B cell (primary cell): ENCODE measurements at regions not wholly inside any gene's neighbourhood (a gene's known extent, or its start where the extent isn't known, plus 50 kb on each side); places are given as distances from the start of the nearest gene placed in this dataset.

ENCODE experiments used
- ATAC-seq: fragments of 200-7000 bp; cut with Tn5 transposase; one replicate; pipeline ENCODE4 v1.10.0; 2021; ENCODE audit warnings: low read depth, mild to moderate bottlenecking, moderate number of reproducible peaks, moderate library complexity
- CTCF ChIA-PET: fragments of 350-600 bp; sonication (Branson Sonifier 250); formaldehyde crosslinking; loops from one replicate; lab custom pipeline; 2021; ENCODE audit warnings: antibody characterized with exemption, inconsistent platforms; lab: Charles Lee
- POLR2A ChIA-PET: fragments of 350-600 bp; sonication (Branson Sonifier 250); formaldehyde crosslinking; loops from one replicate; lab custom pipeline; 2021; ENCODE audit warnings: antibody characterized with exemption; lab: Charles Lee
- DNase-seq: peaks from one replicate; pipeline ENCODE4 v3.0.0; 2013
- H2AFZ ChIP-seq: 2 replicates; pipeline ENCODE4 v1.6.1; 2012; ENCODE audit warnings: mild to moderate bottlenecking, low read depth, low read length; ENCODE audit not compliant: insufficient read depth, poor library complexity, severe bottlenecking
- H3K27ac ChIP-seq, 2 donors: 1 replicate in 1 of 2; 2 replicates in 1 of 2; pipeline ENCODE4 v1.5.1; 2012 to 2013; ENCODE audit warnings: low read length in 2 of 2, mild to moderate bottlenecking in 2 of 2, moderate library complexity in 1 of 2
- H3K27me3 ChIP-seq, 4 experiments: fragments of 200-600 bp in 1 of 4; sonication (generic) in 1 of 4; replicated peaks in 1 of 4; 1 replicate in 2 of 4; 2 replicates in 2 of 4; pipeline versions ENCODE4 v1.6.1 to v1.7.0; 2013 to 2016; ENCODE audit warnings: low read length in 3 of 4, mild to moderate bottlenecking in 2 of 4, mixed read lengths in 1 of 4, moderate library complexity in 1 of 4; ENCODE audit not compliant: insufficient read depth in 4 of 4, control insufficient read depth in 3 of 4; ENCODE audit errors: control extremely low read depth in 1 of 4
- H3K36me3 ChIP-seq, 2 experiments: replicated peaks in 1 of 2; 1 replicate in 1 of 2; 2 replicates in 1 of 2; pipeline versions ENCODE4 v1.6.1 to v1.7.1; 2013; ENCODE audit warnings: low read length in 1 of 2; ENCODE audit not compliant: insufficient read depth in 2 of 2, control insufficient read depth in 1 of 2; ENCODE audit errors: control extremely low read depth in 1 of 2, extremely low read depth in 1 of 2
- H3K4me1 ChIP-seq, 2 donors: fragments of 200-600 bp in 1 of 2; sonication (generic) in 1 of 2; 1 replicate in 1 of 2; 2 replicates in 1 of 2; pipeline versions ENCODE4 v1.5.1 to v1.6.1; 2013 to 2017; ENCODE audit warnings: low read length in 2 of 2; ENCODE audit not compliant: control insufficient read depth in 2 of 2, insufficient read depth in 2 of 2
- H3K4me2 ChIP-seq: replicated peaks from 2 replicates; pipeline ENCODE3; 2012; ENCODE audit warnings: mild to moderate bottlenecking, low read depth, low read length; ENCODE audit not compliant: poor library complexity, severe bottlenecking
- H3K4me3 ChIP-seq, 5 experiments: fragments of 200-600 bp in 1 of 5; sonication (generic) in 1 of 5; 1 replicate in 3 of 5; 2 replicates in 2 of 5; pipeline versions ENCODE4 v1.5.1 to v1.7.0; 2011 to 2016; ENCODE audit warnings: low read length in 4 of 5, mild to moderate bottlenecking in 4 of 5, low read depth in 2 of 5, control low read depth in 1 of 5, moderate library complexity in 1 of 5; ENCODE audit not compliant: insufficient read depth in 1 of 5; ENCODE audit errors: control extremely low read depth in 1 of 5, extremely low read depth in 1 of 5
- H3K79me2 ChIP-seq: fragments of 200-600 bp; sonication (generic); one replicate; pipeline ENCODE4 v1.6.0; 2016; ENCODE audit warnings: low read length; ENCODE audit not compliant: control insufficient read depth, insufficient read depth
- H3K9ac ChIP-seq: fragments of 200-600 bp; sonication (generic); 2 replicates; pipeline ENCODE4 v1.6.1; 2017; ENCODE audit warnings: mild to moderate bottlenecking, low read length, moderate library complexity
- H3K9me3 ChIP-seq, 3 donors: one replicate each; pipeline versions ENCODE4 v1.6.1 to v1.7.1; 2013; ENCODE audit warnings: low read length in 2 of 3; ENCODE audit not compliant: control insufficient read depth in 2 of 3, insufficient read depth in 1 of 3; ENCODE audit errors: control extremely low read depth in 1 of 3
- H4K20me1 ChIP-seq: 2 replicates; pipeline ENCODE4 v1.6.0; 2012; ENCODE audit warnings: mild to moderate bottlenecking, low read length; ENCODE audit not compliant: insufficient read depth, control insufficient read depth, poor library complexity, severe bottlenecking
- H3K27ac Mint-ChIP-seq: one replicate; pipeline ENCODE4 v1.8.0; 2021; ENCODE audit warnings: mixed read lengths
- H3K27me3 Mint-ChIP-seq: one replicate; pipeline ENCODE4 v1.8.0; 2021; ENCODE audit warnings: mixed read lengths
- H3K4me1 Mint-ChIP-seq: one replicate; pipeline ENCODE4 v1.8.0; 2021; ENCODE audit warnings: mixed read lengths
- H3K4me3 Mint-ChIP-seq: one replicate; pipeline ENCODE4 v1.8.0; 2021; ENCODE audit warnings: mixed read lengths
- H3K9me3 Mint-ChIP-seq: one replicate; pipeline ENCODE4 v1.8.0; 2022; ENCODE audit warnings: mixed read lengths; ENCODE audit not compliant: insufficient read depth
- CTCF ChIP-seq: fragments of 200-600 bp; IDR thresholded peaks from one replicate; pipeline ENCODE4 v1.8.0; 2022; ENCODE audit warnings: antibody characterized with exemption, mild to moderate bottlenecking
- EZH2 ChIP-seq: IDR thresholded peaks from 2 replicates; pipeline ENCODE4 v1.6.1; 2012; ENCODE audit warnings: borderline replicate concordance, low read depth, mild to moderate bottlenecking, moderate library complexity, low read length; ENCODE audit not compliant: insufficient read depth, poor library complexity, severe bottlenecking
- WGBS: methylation state at CpG from one replicate; pipeline ENCODE4 v1.1.5; 2013; ENCODE audit warnings: missing lambda C conversion rate; ENCODE audit not compliant: insufficient coverage; 5-methylcytosine and 5-hydroxymethylcytosine counted together
- intact Hi-C: fragments of 100-400 bp; cut with micrococcal nuclease; formaldehyde crosslinking; loops from one replicate; pipeline ENCODE4 v1.10.0; 2022

- intact Hi-C loops, result no loop called here
- Histone ChIP-seq H3K36me3 (no peaks in the 10 kb centered on the region), H2AFZ (no peak overlapping the region), H4K20me1 (no peaks in the 10 kb centered on the region), H3K27ac (no peak overlapping the region), H3K27me3 (peaks cover 0 to 3% (median 1%) of the 10 kb centered on the region in 4 experiments), H3K9me3 (no peaks in the 10 kb centered on the region), H3K79me2 (no peaks in the 10 kb centered on the region), H3K4me1 (no peaks in the 10 kb centered on the region), H3K9ac (no peak overlapping the region), H3K4me2 (no peak overlapping the region), H3K4me3 (no peak overlapping the region)
- Mint-ChIP-seq H3K27ac (no peak overlapping the region), H3K4me3 (no peak overlapping the region), H3K9me3 (no peaks in the 10 kb centered on the region), H3K27me3 (peaks cover 6% of the 10 kb centered on the region), H3K4me1 (no peaks in the 10 kb centered on the region)
- DNase-seq (no peak), ATAC-seq (no peak)
- CTCF ChIA-PET, result no interaction called here
- WGBS, result 100% methylated on average over 1 of the region's 6 CpGs
- POLR2A ChIA-PET, result no interaction called here
- TF ChIP-seq CTCF (no peak), EZH2 (no peak)
These were observed 608.5 kb upstream of the USP24 start for GRCh38 chr1:55823541-55824250.

GRCh38 chr1:55822891-55823290 lies 607.7 kb upstream of the USP24 start:
- ChIA-PET CTCF (no interaction called here), POLR2A (no interaction called here)
- Histone ChIP-seq H3K4me2 (no peak overlapping the region), H3K9me3 (no peaks in the 10 kb centered on the region), H3K27ac (no peak overlapping the region), H3K36me3 (no peaks in the 10 kb centered on the region), H3K9ac (no peak overlapping the region), H3K27me3 (peaks cover 0 to 3% (median 1%) of the 10 kb centered on the region in 4 experiments), H4K20me1 (no peaks in the 10 kb centered on the region), H3K4me1 (no peaks in the 10 kb centered on the region), H2AFZ (no peak overlapping the region), H3K79me2 (no peaks in the 10 kb centered on the region), H3K4me3 (no peak overlapping the region)
- Mint-ChIP-seq H3K4me3 (no peak overlapping the region), H3K9me3 (no peaks in the 10 kb centered on the region), H3K27ac (no peak overlapping the region), H3K27me3 (peaks cover 6% of the 10 kb centered on the region), H3K4me1 (no peaks in the 10 kb centered on the region)
- DNase-seq (no peak), ATAC-seq (no peak)
- no CpG with 5 or more reads among the region's 2 CpGs for WGBS
- TF ChIP-seq EZH2 (no peak), CTCF (no peak)
- intact Hi-C loops, result no loop called here
